Loucy (cell line): ENCODE measurements at regions not wholly inside any gene's neighbourhood (a gene's known extent, or its start where the extent isn't known, plus 50 kb on each side); places are given as distances from the start of the nearest gene placed in this dataset.

Experiments
- EZH2phosphoT487 ChIP-seq: fragments of 200-600 bp; IDR thresholded peaks from 2 replicates; pipeline ENCODE4 v1.6.1; 2018; ENCODE audit warnings: antibody characterized with exemption, mild to moderate bottlenecking, moderate library complexity, borderline replicate concordance
- TF ChIP-seq, protein P1 (sequence below): fragments of 200-600 bp; sonication (generic); conservative IDR thresholded peaks from 2 replicates; pipeline ENCODE4 v1.5.1; 2014; ENCODE audit warnings: mild to moderate bottlenecking, antibody characterized with exemption, low read length

DNA sequence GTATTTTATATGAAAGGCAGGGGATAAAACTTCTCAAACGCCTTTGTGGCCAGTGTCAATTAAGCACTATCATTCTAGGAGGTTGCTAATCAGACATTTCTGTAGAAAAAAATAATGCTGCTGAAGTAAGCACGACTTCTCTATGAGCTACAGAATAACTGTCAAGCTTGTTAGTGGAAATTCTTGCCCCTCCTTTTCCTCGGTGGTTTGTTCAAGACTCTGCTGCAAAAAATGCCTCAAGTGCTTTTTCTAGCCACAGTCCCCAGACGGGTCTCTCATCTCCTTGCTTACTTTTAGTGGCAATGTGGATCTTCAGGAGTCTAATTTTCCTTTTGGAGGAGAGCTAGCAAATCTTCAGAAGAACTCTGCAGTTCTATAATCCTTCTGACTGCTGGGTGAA, 452.0 kb downstream of the FUT8 start:
- TF ChIP-seq, protein P1, sequence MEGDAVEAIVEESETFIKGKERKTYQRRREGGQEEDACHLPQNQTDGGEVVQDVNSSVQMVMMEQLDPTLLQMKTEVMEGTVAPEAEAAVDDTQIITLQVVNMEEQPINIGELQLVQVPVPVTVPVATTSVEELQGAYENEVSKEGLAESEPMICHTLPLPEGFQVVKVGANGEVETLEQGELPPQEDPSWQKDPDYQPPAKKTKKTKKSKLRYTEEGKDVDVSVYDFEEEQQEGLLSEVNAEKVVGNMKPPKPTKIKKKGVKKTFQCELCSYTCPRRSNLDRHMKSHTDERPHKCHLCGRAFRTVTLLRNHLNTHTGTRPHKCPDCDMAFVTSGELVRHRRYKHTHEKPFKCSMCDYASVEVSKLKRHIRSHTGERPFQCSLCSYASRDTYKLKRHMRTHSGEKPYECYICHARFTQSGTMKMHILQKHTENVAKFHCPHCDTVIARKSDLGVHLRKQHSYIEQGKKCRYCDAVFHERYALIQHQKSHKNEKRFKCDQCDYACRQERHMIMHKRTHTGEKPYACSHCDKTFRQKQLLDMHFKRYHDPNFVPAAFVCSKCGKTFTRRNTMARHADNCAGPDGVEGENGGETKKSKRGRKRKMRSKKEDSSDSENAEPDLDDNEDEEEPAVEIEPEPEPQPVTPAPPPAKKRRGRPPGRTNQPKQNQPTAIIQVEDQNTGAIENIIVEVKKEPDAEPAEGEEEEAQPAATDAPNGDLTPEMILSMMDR, result no peak
- no peak for TF ChIP-seq EZH2phosphoT487
